ENCODE measurements at regions not wholly inside any gene's neighbourhood (a gene's known extent, or its start where the extent isn't known, plus 50 kb on each side); places are given as distances from the start of the nearest gene placed in this dataset.

GRCh38 chr12:74818412-74818811 is 280.8 kb downstream of the ATXN7L3B start:
- DNase-seq = no peak

- no peak for DNase-seq
Measured at GRCh38 chr12:74820324-74820723, 282.7 kb downstream of the ATXN7L3B start.

DNA sequence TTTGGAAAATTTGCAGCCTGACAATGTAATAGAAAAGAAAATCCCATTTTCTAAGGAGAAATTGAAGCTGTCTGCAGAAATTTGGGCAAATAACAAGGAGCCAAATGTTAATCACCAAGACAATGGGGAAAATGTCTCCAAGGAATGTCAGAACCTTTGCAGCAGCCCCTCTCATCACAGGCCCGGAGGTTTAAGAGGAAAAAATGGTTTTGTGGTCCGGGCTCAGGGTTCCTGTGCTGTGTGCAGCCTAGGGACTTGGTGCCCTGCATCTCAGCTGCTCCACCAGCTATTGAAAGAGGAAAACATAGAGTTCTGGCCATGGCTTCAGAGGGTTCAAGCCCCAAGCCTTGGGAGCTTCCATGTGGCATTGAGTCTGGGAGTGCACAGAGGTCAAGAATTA is 298.9 kb downstream of the ATXN7L3B start:
- DNase-seq = no peak

DNA sequence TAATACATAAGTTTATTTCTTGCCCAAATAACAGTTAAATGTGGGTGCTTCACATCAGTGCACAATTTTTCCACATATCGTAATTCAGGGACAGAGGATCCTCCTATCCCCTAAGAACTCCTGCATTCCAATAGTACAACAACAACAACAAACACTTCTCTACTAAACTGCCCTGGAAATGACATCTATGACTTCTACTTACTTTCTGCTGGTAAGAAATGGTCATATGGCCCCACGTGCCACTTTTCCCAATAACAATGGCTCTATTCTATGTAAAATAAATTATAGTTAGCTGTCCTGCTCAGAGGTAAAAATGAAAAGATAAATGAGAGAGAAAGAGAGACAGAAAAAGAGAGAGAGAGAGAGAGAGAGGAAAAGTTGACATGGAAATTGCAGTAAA is 308.5 kb downstream of the ATXN7L3B start:
- no peak for DNase-seq

DNA sequence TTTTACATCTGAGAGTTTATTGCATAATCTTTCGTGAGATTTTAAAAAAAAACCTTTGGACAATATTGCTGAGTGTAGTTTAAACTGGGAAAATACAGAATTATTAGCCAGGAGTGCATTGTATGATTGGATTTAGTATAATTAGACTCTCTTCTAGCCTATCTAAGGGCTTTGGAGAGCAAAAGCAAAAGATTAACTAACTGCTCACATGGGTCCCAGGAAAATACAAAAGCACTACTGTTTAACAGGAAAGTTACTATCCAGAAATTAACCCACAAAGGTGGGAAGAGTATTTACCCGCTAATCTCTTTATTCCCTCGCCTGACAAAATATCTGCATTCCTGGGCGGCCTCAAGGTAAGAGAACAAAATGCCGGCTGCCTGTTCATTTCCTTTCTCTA is 309.5 kb downstream of the ATXN7L3B start:
- DNase-seq = no peak

GRCh38 chr12:74848006-74848405 is 310.4 kb downstream of the ATXN7L3B start:
- no peak for DNase-seq

- no peak for DNase-seq
Measured at GRCh38 chr12:74849801-74850200, 312.2 kb downstream of the ATXN7L3B start.

GRCh38 chr12:74871817-74872216 is 334.2 kb downstream of the ATXN7L3B start:
- no peak for DNase-seq

- DNase-seq = no peak
Measured at GRCh38 chr12:74885775-74886174, 323.9 kb downstream of the KCNC2 start.

DNA sequence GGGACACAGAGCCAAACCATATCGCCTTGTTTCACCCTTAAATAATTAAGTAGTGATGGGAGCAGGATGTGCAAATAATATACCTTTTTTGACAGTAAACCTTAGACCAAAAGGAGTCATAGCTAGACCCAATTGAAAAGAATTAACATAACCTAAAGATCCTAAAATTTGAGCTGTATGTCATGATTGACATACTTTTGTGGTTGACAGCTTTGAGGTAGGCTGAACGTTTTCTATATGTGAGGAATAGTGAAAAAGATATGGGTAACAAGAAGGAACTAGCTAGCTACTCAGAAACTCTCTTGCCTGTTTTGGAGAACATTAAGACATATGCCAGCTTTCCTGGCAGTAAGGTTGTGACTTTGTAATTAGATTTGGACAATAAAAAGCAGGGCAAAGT is 320.6 kb downstream of the KCNC2 start:
- no peak for DNase-seq

GRCh38 chr12:74889563-74890236 is 319.9 kb downstream of the KCNC2 start:
- DNase-seq = no peak

- DNase-seq = no peak
Measured at GRCh38 chr12:74890237-74890599, 319.4 kb downstream of the KCNC2 start.

- DNase-seq = no peak
Measured at GRCh38 chr12:74891083-74891668, 318.5 kb downstream of the KCNC2 start.

GRCh38 chr12:74892057-74892633 is 317.5 kb downstream of the KCNC2 start:
- no peak for DNase-seq

- no peak for DNase-seq
Measured at GRCh38 chr12:74896186-74896585, 313.5 kb downstream of the KCNC2 start.

GRCh38 chr12:74897425-74898211 is 312.0 kb downstream of the KCNC2 start:
- DNase-seq = no peak

GRCh38 chr12:74899031-74899829 is 310.4 kb downstream of the KCNC2 start:
- DNase-seq = no peak

GRCh38 chr12:74900232-74900631 is 309.4 kb downstream of the KCNC2 start:
- DNase-seq = no peak

DNA sequence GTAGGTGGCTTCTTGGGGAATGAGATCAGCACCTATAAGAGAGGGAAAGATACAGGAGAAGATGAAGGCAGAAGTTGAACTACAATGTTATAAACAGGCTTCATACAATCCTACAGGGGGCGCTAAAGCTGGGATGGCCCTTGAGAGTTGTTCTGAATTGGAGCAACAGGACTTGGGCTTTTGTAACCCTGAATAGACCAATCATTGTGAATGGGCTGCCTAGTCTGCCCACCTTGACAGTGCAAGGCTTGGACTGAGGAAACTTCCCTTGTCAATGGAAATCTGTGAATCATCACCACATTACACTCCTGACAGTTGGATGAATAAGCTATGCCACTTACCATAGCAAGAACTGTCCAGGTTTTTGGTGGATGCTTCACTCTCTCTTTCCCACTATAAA is 306.1 kb downstream of the KCNC2 start:
- DNase-seq = no peak

DNA sequence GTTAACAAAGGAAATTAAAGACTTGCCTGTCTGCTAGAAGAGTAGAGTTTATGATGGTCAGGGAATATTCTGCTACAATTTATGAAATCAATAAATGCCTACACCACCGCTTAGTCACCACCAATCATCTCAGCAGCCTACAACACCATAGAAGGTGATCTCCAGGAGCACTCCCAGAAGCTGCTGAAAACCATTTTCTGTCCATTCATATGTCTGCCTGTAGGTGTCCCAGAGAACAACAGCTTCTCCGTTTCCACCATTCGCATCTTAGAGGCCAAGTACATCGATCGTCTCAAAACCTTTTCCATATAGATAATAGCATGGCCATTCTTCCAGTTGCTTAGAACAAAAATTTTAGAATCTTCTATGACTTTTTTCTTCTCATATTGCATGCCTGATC is 303.4 kb downstream of the KCNC2 start:
- DNase-seq = peak in 1 of 2 experiments; percentile 0

- no peak for DNase-seq
Measured at GRCh38 chr12:74910831-74911230, 298.8 kb downstream of the KCNC2 start.

- DNase-seq = no peak
Measured at GRCh38 chr12:74914378-74914777, 295.3 kb downstream of the KCNC2 start.

GRCh38 chr12:74915718-74916117 is 293.9 kb downstream of the KCNC2 start:
- DNase-seq = no peak
